DOHH2 (cell line): ENCODE measurements at regions not wholly inside any gene's neighbourhood (a gene's known extent, or its start where the extent isn't known, plus 50 kb on each side); places are given as distances from the start of the nearest gene placed in this dataset.
A peak's percentile ranks its signal among the peaks of the same experiment; 100 is the strongest.

Experiments
- H3F3A ChIP-seq: fragments of 200-600 bp; sonication (generic), shearing (Covaris generic); 2 replicates; pipeline ENCODE4 v1.6.0; 2016; ENCODE audit warnings: antibody characterized with exemption, mild to moderate bottlenecking; ENCODE audit not compliant: control insufficient read depth, insufficient read depth
- H3K27ac ChIP-seq: fragments of 200-600 bp; sonication (generic); 2 replicates; pipeline ENCODE4 v1.5.1; 2014; ENCODE audit warnings: low read depth, mild to moderate bottlenecking, low read length, moderate library complexity
- H3K27me3 ChIP-seq: fragments of 200-600 bp; sonication (generic); 2 replicates; pipeline ENCODE4 v1.6.1; 2014; ENCODE audit warnings: mild to moderate bottlenecking, low read length, mixed read lengths; ENCODE audit not compliant: control insufficient read depth
- H3K36me3 ChIP-seq: fragments of 200-600 bp; sonication (generic); 2 replicates; pipeline ENCODE4 v1.6.1; 2014; ENCODE audit warnings: mild to moderate bottlenecking, low read length, moderate library complexity, mixed read lengths; ENCODE audit not compliant: control insufficient read depth
- H3K4me1 ChIP-seq: fragments of 200-600 bp; sonication (generic); 2 replicates; pipeline ENCODE4 v1.6.1; 2014; ENCODE audit warnings: mild to moderate bottlenecking, low read length, mixed read lengths; ENCODE audit not compliant: control insufficient read depth
- H3K4me2 ChIP-seq: fragments of 200-600 bp; sonication (generic); 2 replicates; pipeline ENCODE4 v1.6.0; 2014; ENCODE audit warnings: mild to moderate bottlenecking, low read length, moderate library complexity
- H3K4me3 ChIP-seq: fragments of 200-600 bp; sonication (generic); 2 replicates; pipeline ENCODE4 v1.5.1; 2014; ENCODE audit warnings: mild to moderate bottlenecking, low read length, mixed read lengths
- H3K79me2 ChIP-seq: fragments of 200-600 bp; sonication (generic); 2 replicates; pipeline ENCODE4 v1.6.1; 2014; ENCODE audit warnings: mild to moderate bottlenecking, low read length, mixed read lengths; ENCODE audit not compliant: control insufficient read depth
- H3K9me2 ChIP-seq: fragments of 200-600 bp; sonication (generic); replicated peaks from 2 replicates; pipeline ENCODE4 v1.6.1; 2014; ENCODE audit warnings: mild to moderate bottlenecking, low read length, mixed read lengths; ENCODE audit not compliant: control insufficient read depth
- H3K9me3 ChIP-seq: fragments of 200-600 bp; sonication (generic); 2 replicates; pipeline ENCODE4 v1.6.1; 2014; ENCODE audit warnings: antibody characterized with exemption, low read length, mixed read lengths; ENCODE audit not compliant: control insufficient read depth, insufficient read depth
- H4K20me1 ChIP-seq: fragments of 200-600 bp; sonication (generic); 2 replicates; pipeline ENCODE4 v1.6.0; 2014; ENCODE audit warnings: low read depth, mild to moderate bottlenecking, antibody characterized with exemption, low read length, moderate library complexity; ENCODE audit not compliant: control insufficient read depth, insufficient read depth
- CTCF ChIP-seq: fragments of 200-600 bp; sonication (generic); IDR thresholded peaks from one replicate; pipeline ENCODE4 v1.5.1; 2014; ENCODE audit warnings: antibody characterized with exemption, mild to moderate bottlenecking, low read depth, low read length; ENCODE audit not compliant: poor library complexity, severe bottlenecking
- EZH2phosphoT487 ChIP-seq: fragments of 200-600 bp; sonication (generic); IDR thresholded peaks from 2 replicates; pipeline ENCODE4 v1.6.1; 2017; ENCODE audit warnings: borderline replicate concordance, mild to moderate bottlenecking, antibody characterized with exemption, low read length, moderate library complexity, mixed read lengths

- Histone ChIP-seq H3K9me3 (no peaks in the 10 kb centered on the region), H3K9me2 (no peaks in the 10 kb centered on the region), H3K27ac (no peak overlapping the region), H3K4me1 (peaks cover 14% of the 10 kb centered on the region), H3K79me2 (no peaks in the 10 kb centered on the region), H3K27me3 (no peaks in the 10 kb centered on the region), H3K4me2 (no peak overlapping the region), H3K36me3 (no peaks in the 10 kb centered on the region), H4K20me1 (no peaks in the 10 kb centered on the region), H3F3A (no peaks in the 10 kb centered on the region), H3K4me3 (no peak overlapping the region)
- TF ChIP-seq EZH2phosphoT487 (no peak), CTCF (no peak)
Observed at GRCh38 chr3:106403371-106404145, 534.7 kb upstream of the CBLB start.

GRCh38 chr3:106413683-106414082 is 544.9 kb upstream of the CBLB start:
- no peaks in the 10 kb centered on the region for H3F3A ChIP-seq
- H3K9me3 ChIP-seq = peaks cover 3% of the 10 kb centered on the region; the same call in 1 of the 2 replicates
- H3K4me2 ChIP-seq = no peak overlapping the region
- H3K4me1 ChIP-seq = no peaks in the 10 kb centered on the region
- no peaks in the 10 kb centered on the region for H3K9me2 ChIP-seq
- TF ChIP-seq EZH2phosphoT487 = no peak
- TF ChIP-seq CTCF = no peak
- H4K20me1 ChIP-seq = no peaks in the 10 kb centered on the region
- H3K36me3 ChIP-seq = no peaks in the 10 kb centered on the region
- H3K27ac ChIP-seq = no peak overlapping the region
- no peaks in the 10 kb centered on the region for H3K27me3 ChIP-seq
- H3K4me3 ChIP-seq = no peak overlapping the region
- no peaks in the 10 kb centered on the region for H3K79me2 ChIP-seq

GRCh38 chr3:106420628-106421027 is 551.8 kb upstream of the CBLB start:
- H3K4me2 ChIP-seq = peak overlapping the region; percentile 42
- H3K4me1 ChIP-seq = peaks cover 32% of the 10 kb centered on the region
- no peak for TF ChIP-seq CTCF
- no peak for TF ChIP-seq EZH2phosphoT487
- no peaks in the 10 kb centered on the region for H4K20me1 ChIP-seq
- H3F3A ChIP-seq = 0 out of 2 replicates have a peak, but pooled peaks cover 3% of the 10 kb centered on the region
- no peaks in the 10 kb centered on the region for H3K9me2 ChIP-seq
- H3K36me3 ChIP-seq = no peaks in the 10 kb centered on the region
- peak overlapping the region; percentile 8; the same call in 1 of the 2 replicates for H3K4me3 ChIP-seq
- no peak overlapping the region for H3K27ac ChIP-seq
- H3K27me3 ChIP-seq = no peaks in the 10 kb centered on the region
- H3K9me3 ChIP-seq = peaks cover 2% of the 10 kb centered on the region; the same call in 1 of the 2 replicates
- H3K79me2 ChIP-seq = no peaks in the 10 kb centered on the region
